ENCODE measurements at regions not wholly inside any gene's neighbourhood (a gene's known extent, or its start where the extent isn't known, plus 50 kb on each side); places are given as distances from the start of the nearest gene placed in this dataset.

DNA sequence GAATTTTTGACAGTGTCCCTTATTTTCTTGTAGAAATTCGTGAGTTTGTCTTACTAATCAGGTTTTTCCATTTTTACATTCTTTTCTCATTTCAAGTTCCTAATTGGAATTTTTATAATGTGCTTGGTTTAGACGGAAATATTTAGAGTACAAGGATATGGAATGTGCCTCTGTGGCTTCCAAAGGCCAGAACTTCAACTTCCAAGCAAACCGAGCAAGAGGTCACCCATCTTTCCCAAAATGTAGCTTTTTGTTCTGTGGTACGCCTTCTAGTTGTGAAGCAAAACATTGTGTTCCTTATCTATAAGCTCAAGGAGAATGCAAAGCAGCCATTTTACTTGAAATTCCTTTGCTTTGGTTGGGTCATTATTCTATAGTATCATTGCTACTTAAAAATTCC, 212.8 kb upstream of the PACRGL start:
- TF ChIP-seq POLR2A (IDR thresholded peaks at IDR 0.05; ENCODE audit: low read depth) = no peak
- TF ChIP-seq CTCF (IDR thresholded peaks at IDR 0.05) = no peak
- TF ChIP-seq POLR2AphosphoS5 (IDR thresholded peaks at IDR 0.05) = no peak
